Lung (tissue), 11 donors: ENCODE measurements at regions not wholly inside any gene's neighbourhood (a gene's known extent, or its start where the extent isn't known, plus 50 kb on each side); places are given as distances from the start of the nearest gene placed in this dataset.

ENCODE experiments used
- ATAC-seq: fragments of 200-7000 bp; cut with Tn5 transposase; one replicate; pipeline ENCODE4 v1.9.1; 2020; ENCODE audit warnings: moderate number of reproducible peaks; ENCODE audit not compliant: insufficient read depth, low FRiP score
- DNase-seq, 3 donors: peaks; one replicate each; pipeline ENCODE4 v3.0.0-alpha.2; 2013 to 2017
- H3K27ac ChIP-seq, 2 donors: one replicate each; pipeline ENCODE4 v1.5.1; 2013; ENCODE audit warnings: mild to moderate bottlenecking in 2 of 2, moderate library complexity in 2 of 2, control low read depth in 1 of 2, inconsistent platforms in 1 of 2, low read depth in 1 of 2, low read length in 1 of 2
- H3K27me3 ChIP-seq, 3 donors: one replicate each; pipeline ENCODE4 v1.5.1; 2013; ENCODE audit warnings: low read length in 2 of 3; ENCODE audit not compliant: control insufficient read depth in 3 of 3, insufficient read depth in 3 of 3
- H3K36me3 ChIP-seq, 4 donors: one replicate each; pipeline ENCODE4 v1.5.1; 2013; ENCODE audit warnings: low read length in 4 of 4, mild to moderate bottlenecking in 1 of 4, moderate library complexity in 1 of 4; ENCODE audit not compliant: control insufficient read depth in 4 of 4, insufficient read depth in 4 of 4
- H3K4me1 ChIP-seq, 5 donors: one replicate each; pipeline ENCODE4 v1.5.1; 2013; ENCODE audit warnings: low read length in 5 of 5, mild to moderate bottlenecking in 2 of 5, moderate library complexity in 1 of 5; ENCODE audit not compliant: control insufficient read depth in 5 of 5, insufficient read depth in 5 of 5
- H3K4me3 ChIP-seq: one replicate; pipeline ENCODE4 v1.5.1; 2013; ENCODE audit warnings: mild to moderate bottlenecking, control low read depth, moderate library complexity
- H3K9ac ChIP-seq, 2 donors: one replicate each; pipeline ENCODE4 v1.5.1; 2013; ENCODE audit warnings: low read length in 2 of 2, control low read depth in 1 of 2; ENCODE audit not compliant: insufficient read depth in 1 of 2
- H3K9me3 ChIP-seq, 4 donors: one replicate each; pipeline ENCODE4 v1.5.1; 2013; ENCODE audit warnings: low read length in 3 of 4, mild to moderate bottlenecking in 1 of 4, moderate library complexity in 1 of 4; ENCODE audit not compliant: control insufficient read depth in 4 of 4, insufficient read depth in 3 of 4
- CTCF ChIP-seq: IDR thresholded peaks from 2 replicates; pipeline ENCODE4 v1.5.1; 2012; ENCODE audit warnings: mild to moderate bottlenecking; ENCODE audit errors: control extremely low read depth, extremely low read depth
- WGBS, 2 donors: extraction: QIAGEN DNeasy Blood & Tissue Kit; methylation state at CpG; one replicate each; pipeline ENCODE4 v1.1.7; 2013; 5-methylcytosine and 5-hydroxymethylcytosine counted together
- donor health status: control.
- donor health status: control.
- donor health status: Bipolar disorder and iron deficiency.
- donor health status: healthy.
- donor health status: DM: yes; HTN: yes; CAD: no.

- H3K27me3 ChIP-seq = no peaks in the 10 kb centered on the region
- no peak for DNase-seq
- no peak for TF ChIP-seq CTCF
- 92 to 93% methylated on average over 17 of the region's 17 CpGs for WGBS, 2 donors
- no peak for ATAC-seq
- H3K27ac ChIP-seq = no peak overlapping the region
- no peaks in the 10 kb centered on the region for H3K36me3 ChIP-seq
- H3K4me3 ChIP-seq = no peak overlapping the region
- no peaks in the 10 kb centered on the region for H3K4me1 ChIP-seq
- peaks cover 0 to 5% (median 0%) of the 10 kb centered on the region in 4 donors for H3K9me3 ChIP-seq
- H3K9ac ChIP-seq = no peak overlapping the region
Measured at GRCh38 chr2:146807568-146808168, 1037.2 kb upstream of the ACVR2A start.

- ATAC-seq (no peak), DNase-seq (no peak)
- no peaks in the 10 kb centered on the region for H3K27me3 ChIP-seq
- WGBS, 2 donors = 69 to 83% methylated on average over 2 of the region's 2 CpGs
- no peak overlapping the region for H3K9ac ChIP-seq
- H3K4me3 ChIP-seq = no peak overlapping the region
- peaks cover 0 to 5% (median 0%) of the 10 kb centered on the region in 4 donors for H3K9me3 ChIP-seq
- H3K27ac ChIP-seq = no peak overlapping the region
- TF ChIP-seq CTCF = no peak
- H3K4me1 ChIP-seq = no peaks in the 10 kb centered on the region
- H3K36me3 ChIP-seq = no peaks in the 10 kb centered on the region
Measured at GRCh38 chr2:146806364-146807005, 1038.3 kb upstream of the ACVR2A start.

GRCh38 chr2:146804288-146804687 is 1040.5 kb upstream of the ACVR2A start:
- ATAC-seq (no peak), DNase-seq (no peak)
- no peak overlapping the region for H3K27ac ChIP-seq
- 83 to 86% methylated on average over 4 of the region's 4 CpGs for WGBS, 2 donors
- H3K4me1 ChIP-seq = no peaks in the 10 kb centered on the region
- peaks cover 0 to 5% (median 0%) of the 10 kb centered on the region in 4 donors for H3K9me3 ChIP-seq
- no peak for TF ChIP-seq CTCF
- H3K36me3 ChIP-seq = no peaks in the 10 kb centered on the region
- H3K9ac ChIP-seq = no peak overlapping the region
- no peaks in the 10 kb centered on the region for H3K27me3 ChIP-seq
- no peak overlapping the region for H3K4me3 ChIP-seq

GRCh38 chr2:146801886-146802285 is 1042.9 kb upstream of the ACVR2A start:
- no peak overlapping the region for H3K27ac ChIP-seq
- DNase-seq (no peak), ATAC-seq (no peak)
- H3K9me3 ChIP-seq = no peaks in the 10 kb centered on the region
- no peaks in the 10 kb centered on the region for H3K27me3 ChIP-seq
- WGBS, 2 donors = 79 to 91% methylated on average over 1 of the region's 1 CpG
- no peak for TF ChIP-seq CTCF
- H3K9ac ChIP-seq = no peak overlapping the region
- H3K36me3 ChIP-seq = no peaks in the 10 kb centered on the region
- no peaks in the 10 kb centered on the region for H3K4me1 ChIP-seq
- H3K4me3 ChIP-seq = no peak overlapping the region
